PC-3 (cell line): ENCODE measurements at regions not wholly inside any gene's neighbourhood (a gene's known extent, or its start where the extent isn't known, plus 50 kb on each side); places are given as distances from the start of the nearest gene placed in this dataset.

ENCODE experiments used
- ATAC-seq: fragments of 200-7000 bp; cut with Tn5 transposase; 2 replicates; pipeline ENCODE4 v1.9.1; 2020; ENCODE audit warnings: mild to moderate bottlenecking, moderate library complexity
- BruUV-seq: library from RNA; stranded (reverse); fragments of 400-500 nt; replicated peaks from 2 replicates; lab custom pipeline; 2021; lab: Mats Ljungman, UMichigan
- CTCF ChIA-PET: fragments of 300-600 bp; sonication (Branson Sonifier 250); formaldehyde crosslinking; loops from one replicate; lab custom pipeline; 2022; ENCODE audit warnings: antibody characterized with exemption; lab: Charles Lee
- POLR2A ChIA-PET: fragments of 300-600 bp; sonication (Branson Sonifier 250); formaldehyde crosslinking; loops from one replicate; lab custom pipeline; 2022; ENCODE audit warnings: antibody characterized with exemption; ENCODE audit not compliant: unreplicated experiment; lab: Charles Lee
- DNase-seq: peaks from one replicate; pipeline ENCODE4 v3.0.0-alpha.2; 2015
- H2AFZ ChIP-seq: fragments of 300-600 bp; sonication (generic); 2 replicates; pipeline ENCODE4 v1.6.0; 2016; ENCODE audit warnings: antibody characterized with exemption, low read length
- H3F3A ChIP-seq: fragments of 300-600 bp; sonication (generic); one replicate; pipeline ENCODE4 v1.6.0; 2017; ENCODE audit warnings: antibody characterized with exemption, low read length, control low read depth, mild to moderate bottlenecking; ENCODE audit not compliant: unreplicated experiment
- H3K27ac ChIP-seq: fragments of 300-600 bp; sonication (generic); 2 replicates; pipeline ENCODE4 v1.5.1; 2016; ENCODE audit warnings: mild to moderate bottlenecking, low read length
- H3K27me3 ChIP-seq: fragments of 300-600 bp; sonication (generic); 2 replicates; pipeline ENCODE4 v1.6.1; 2016; ENCODE audit warnings: low read length, mixed read lengths
- H3K36me3 ChIP-seq: fragments of 300-600 bp; sonication (generic); 2 replicates; pipeline ENCODE4 v1.6.1; 2016; ENCODE audit warnings: low read depth, mixed run types, low read length, mixed read lengths
- H3K4me1 ChIP-seq: fragments of 300-600 bp; sonication (generic); 2 replicates; pipeline ENCODE4 v1.5.1; 2016; ENCODE audit warnings: low read length; ENCODE audit not compliant: insufficient read depth
- H3K4me2 ChIP-seq: fragments of 300-600 bp; sonication (generic); 2 replicates; pipeline ENCODE4 v1.6.0; 2016; ENCODE audit warnings: low read length
- H3K4me3 ChIP-seq: fragments of 300-600 bp; sonication (generic); 2 replicates; pipeline ENCODE4 v1.5.1; 2016; ENCODE audit warnings: mild to moderate bottlenecking, low read length, mixed read lengths
- H3K79me2 ChIP-seq: fragments of 300-600 bp; sonication (generic); 2 replicates; pipeline ENCODE4 v1.6.1; 2017; ENCODE audit warnings: low read length, mixed read lengths
- H3K9ac ChIP-seq: fragments of 300-600 bp; sonication (generic); 2 replicates; pipeline ENCODE4 v1.6.0; 2016; ENCODE audit warnings: mild to moderate bottlenecking, low read length
- H3K9me2 ChIP-seq: fragments of 300-600 bp; sonication (generic); replicated peaks from 2 replicates; pipeline ENCODE4 v1.6.1; 2016; ENCODE audit warnings: mixed run types, low read length, mixed read lengths
- H3K9me3 ChIP-seq: fragments of 300-600 bp; sonication (generic); 2 replicates; pipeline ENCODE4 v1.6.1; 2016; ENCODE audit warnings: low read length, mixed read lengths
- H4K20me1 ChIP-seq: fragments of 300-600 bp; sonication (generic); 2 replicates; pipeline ENCODE4 v1.6.1; 2016; ENCODE audit warnings: low read length, mixed read lengths
- EZH2 ChIP-seq: fragments of 300-600 bp; sonication (generic); IDR thresholded peaks from one replicate; pipeline ENCODE4 v1.6.1; 2017; ENCODE audit warnings: antibody characterized with exemption, mild to moderate bottlenecking, low read length; ENCODE audit not compliant: unreplicated experiment
- EZH2phosphoT487 ChIP-seq: fragments of 300-600 bp; sonication (generic); IDR thresholded peaks from 2 replicates; pipeline ENCODE4 v1.6.1; 2018; ENCODE audit warnings: mild to moderate bottlenecking, antibody characterized with exemption, low read length, borderline replicate concordance
- intact Hi-C: fragments of 100-400 bp; cut with micrococcal nuclease; formaldehyde crosslinking; loops from 2 replicates; pipeline ENCODE4 v1.9.0; 2023
- TF ChIP-seq, protein P1 (sequence below): fragments of 300-600 bp; sonication (generic); conservative IDR thresholded peaks from 2 replicates; pipeline ENCODE4 v1.5.1; 2017; ENCODE audit warnings: antibody characterized with exemption, low read depth, mild to moderate bottlenecking, low read length

DNA sequence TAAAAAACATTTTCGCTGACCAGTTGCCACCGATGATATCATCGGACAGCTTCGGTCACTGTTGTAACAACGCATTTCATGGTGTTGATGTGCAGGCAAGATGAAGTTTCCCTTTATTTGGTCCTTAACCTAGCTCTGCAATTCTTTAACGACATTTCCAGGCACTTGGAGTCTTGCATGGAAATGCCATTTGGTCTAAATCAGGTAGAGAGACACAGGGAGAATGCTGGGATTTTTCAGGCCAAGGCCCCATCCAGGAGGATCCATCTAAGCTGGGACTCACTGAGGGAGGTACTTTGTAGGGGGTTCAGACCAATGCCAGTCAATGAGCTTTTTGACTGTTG, 121.5 kb upstream of the RCN1 start:
- DNase-seq (no peak), ATAC-seq (no peak; the same call in none of the 2 replicates)
- Histone ChIP-seq H3K9ac (no peak overlapping the region), H3K4me3 (peak overlapping the region; percentile 42; the same call in 1 of the 2 replicates), H3K27me3 (no peaks in the 10 kb centered on the region), H3K4me2 (peak overlapping the region; percentile 76), H2AFZ (0 out of 2 replicates have a peak overlapping the region, but pooled peaks have one; percentile 41), H3K36me3 (no peaks in the 10 kb centered on the region), H3K9me3 (no peaks in the 10 kb centered on the region), H3K4me1 (peaks cover 9% of the 10 kb centered on the region), H4K20me1 (no peaks in the 10 kb centered on the region), H3K27ac (no peak overlapping the region), H3F3A (no peaks in the 10 kb centered on the region), H3K79me2 (no peaks in the 10 kb centered on the region), H3K9me2 (no peaks in the 10 kb centered on the region)
- ChIA-PET CTCF (interaction anchor here (0.6 to 0.7 kb wide), 2 partner anchors 10 to 38 kb away, joined by 3 read pairs; no protein-coding TSS in a partner anchor), POLR2A (no interaction called here)
- intact Hi-C loops, result no loop called here
- no TSS peak for BruUV-seq
- TF ChIP-seq EZH2, result no peak
- TF ChIP-seq, protein P1, sequence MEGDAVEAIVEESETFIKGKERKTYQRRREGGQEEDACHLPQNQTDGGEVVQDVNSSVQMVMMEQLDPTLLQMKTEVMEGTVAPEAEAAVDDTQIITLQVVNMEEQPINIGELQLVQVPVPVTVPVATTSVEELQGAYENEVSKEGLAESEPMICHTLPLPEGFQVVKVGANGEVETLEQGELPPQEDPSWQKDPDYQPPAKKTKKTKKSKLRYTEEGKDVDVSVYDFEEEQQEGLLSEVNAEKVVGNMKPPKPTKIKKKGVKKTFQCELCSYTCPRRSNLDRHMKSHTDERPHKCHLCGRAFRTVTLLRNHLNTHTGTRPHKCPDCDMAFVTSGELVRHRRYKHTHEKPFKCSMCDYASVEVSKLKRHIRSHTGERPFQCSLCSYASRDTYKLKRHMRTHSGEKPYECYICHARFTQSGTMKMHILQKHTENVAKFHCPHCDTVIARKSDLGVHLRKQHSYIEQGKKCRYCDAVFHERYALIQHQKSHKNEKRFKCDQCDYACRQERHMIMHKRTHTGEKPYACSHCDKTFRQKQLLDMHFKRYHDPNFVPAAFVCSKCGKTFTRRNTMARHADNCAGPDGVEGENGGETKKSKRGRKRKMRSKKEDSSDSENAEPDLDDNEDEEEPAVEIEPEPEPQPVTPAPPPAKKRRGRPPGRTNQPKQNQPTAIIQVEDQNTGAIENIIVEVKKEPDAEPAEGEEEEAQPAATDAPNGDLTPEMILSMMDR, result no peak

DNA sequence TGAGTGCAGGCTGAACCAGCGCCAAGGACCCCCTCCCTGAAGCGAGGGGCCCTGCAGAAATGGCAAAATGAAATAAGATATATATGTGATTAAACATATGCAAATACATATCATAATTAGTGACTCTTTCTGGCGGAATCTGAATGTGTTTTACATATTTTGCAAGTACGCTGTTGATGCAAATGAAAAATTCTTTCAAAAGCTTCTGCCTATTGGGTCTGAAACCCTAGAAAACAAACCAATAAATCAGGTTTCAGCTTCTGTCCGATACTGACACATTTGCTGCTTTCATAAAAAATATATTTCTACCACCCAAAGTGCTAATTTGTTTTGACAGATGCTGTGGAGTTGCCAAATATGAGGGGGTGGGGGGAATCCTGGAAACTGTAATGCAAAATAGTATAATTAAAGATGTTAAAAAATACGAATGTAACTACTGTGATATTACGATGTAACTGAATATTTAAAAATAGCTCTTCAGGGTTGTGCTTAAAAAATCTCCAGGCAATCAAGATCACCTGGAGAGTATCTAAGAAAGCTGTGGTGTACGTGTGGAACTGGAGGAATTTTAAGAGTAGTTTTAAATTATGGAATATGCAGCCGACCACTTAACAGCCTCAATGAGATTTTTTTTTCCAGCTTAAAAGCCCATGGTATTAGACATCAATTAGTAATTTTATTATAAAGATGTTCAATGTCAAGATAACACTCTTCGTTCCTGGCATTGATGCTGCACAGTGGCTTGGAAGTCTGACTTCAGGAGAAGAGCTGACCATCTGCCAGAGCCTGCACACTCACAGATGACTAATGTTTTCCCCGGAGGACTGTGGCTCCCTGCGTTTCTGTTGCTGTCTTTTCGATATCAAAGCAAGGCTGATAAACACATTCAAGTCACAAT, 122.2 kb upstream of the RCN1 start:
- Histone ChIP-seq H3K27ac (no peak overlapping the region), H3K4me3 (peak overlapping the region; percentile 42; the same call in 1 of the 2 replicates), H3K27me3 (no peaks in the 10 kb centered on the region), H4K20me1 (no peaks in the 10 kb centered on the region), H3K4me2 (peak overlapping the region; percentile 76), H3K9me3 (no peaks in the 10 kb centered on the region), H3K4me1 (peaks cover 6% of the 10 kb centered on the region), H3F3A (no peaks in the 10 kb centered on the region), H3K36me3 (no peaks in the 10 kb centered on the region), H3K9me2 (no peaks in the 10 kb centered on the region), H2AFZ (0 out of 2 replicates have a peak overlapping the region, but pooled peaks have one; percentile 41), H3K79me2 (no peaks in the 10 kb centered on the region), H3K9ac (no peak overlapping the region)
- no TSS peak for BruUV-seq
- TF ChIP-seq, protein P1, result no peak
- TF ChIP-seq EZH2phosphoT487, result no peak
- TF ChIP-seq EZH2, result no peak
- peak; percentile 78 for DNase-seq
- ChIA-PET POLR2A (no interaction called here), CTCF (interaction anchor here (0.6 to 0.7 kb wide), 2 partner anchors 9 to 38 kb away, joined by 3 read pairs; no protein-coding TSS in a partner anchor)
- peak; percentile 93 for ATAC-seq
- intact Hi-C loops, result no loop called here
